GM19455 (cell line): ENCODE measurements at regions not wholly inside any gene's neighbourhood (a gene's known extent, or its start where the extent isn't known, plus 50 kb on each side); places are given as distances from the start of the nearest gene placed in this dataset.
"Not testable (repeated sequence)": the region's sequence is repeated elsewhere in the genome, so short reads cannot be mapped to it uniquely, and the experiment has no call there.

Experiments used
- ATAC-seq: cut with Tn5 transposase; IDR thresholded peaks from one replicate; pipeline ENCODE4 v1.9.1; 2021; ENCODE audit not compliant: unreplicated experiment

DNA sequence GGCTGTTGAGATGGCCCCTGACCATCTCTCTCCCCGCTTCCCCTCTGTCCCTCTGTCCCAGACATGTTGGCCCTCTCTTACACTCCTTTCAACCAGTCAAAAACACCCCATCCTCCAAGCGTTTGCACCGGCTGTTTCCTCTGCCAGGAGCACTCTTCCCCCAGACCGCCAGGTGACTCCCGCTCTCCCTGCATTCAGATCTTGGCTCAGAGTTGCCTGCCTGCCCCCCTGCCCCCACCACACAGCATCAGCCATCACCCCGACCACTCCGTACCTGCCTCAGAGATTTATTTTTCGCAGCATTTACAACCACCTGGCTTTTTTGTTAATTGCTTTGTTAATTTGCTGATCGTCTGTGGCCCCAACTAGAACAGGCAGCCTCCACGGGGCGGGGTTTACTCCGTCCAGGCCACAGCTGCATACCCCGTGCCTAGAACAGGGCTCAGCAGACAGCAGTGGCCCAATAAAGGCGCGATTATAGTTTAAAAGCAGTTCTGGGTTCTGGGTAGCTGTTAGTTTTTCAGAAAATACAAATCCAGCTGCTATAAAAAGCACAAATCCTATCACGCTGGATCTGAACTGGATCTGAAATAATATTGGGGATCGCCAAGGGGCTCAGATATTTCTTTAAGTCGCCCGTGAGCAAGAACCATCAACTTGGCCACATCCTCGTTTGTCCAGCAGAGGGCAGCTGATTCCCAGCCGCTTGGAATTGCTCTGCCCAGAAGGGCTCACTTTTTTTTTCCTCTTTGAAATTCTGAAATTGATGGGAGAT, 173.6 kb downstream of the IRF8 start:
- ATAC-seq: no peak

DNA sequence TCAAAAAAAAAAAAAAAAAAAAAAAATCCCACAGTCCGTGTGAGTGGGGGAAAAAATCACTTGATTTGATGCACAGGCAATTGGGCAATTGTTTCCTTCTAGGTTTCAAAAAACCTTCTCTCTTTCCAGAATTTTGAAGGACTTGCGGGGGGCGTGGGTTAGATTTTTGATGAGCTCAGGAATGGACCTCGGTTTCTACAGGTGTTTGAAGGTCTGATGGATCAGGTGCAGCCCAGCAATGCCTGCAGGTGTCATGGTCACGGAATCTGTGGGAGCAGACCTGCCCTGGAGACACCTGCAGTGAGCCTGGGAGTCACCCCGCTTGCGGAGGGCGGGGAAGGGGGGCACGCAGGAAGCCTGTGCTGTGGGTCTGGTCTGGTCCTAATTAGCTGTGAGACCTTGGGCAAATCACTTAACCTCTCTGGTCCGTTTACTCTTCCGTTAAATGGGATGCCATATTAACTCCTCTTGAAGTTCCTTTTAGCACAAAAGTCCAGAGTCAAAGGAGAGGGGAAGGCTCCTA, 174.2 kb downstream of the IRF8 start:
- ATAC-seq: no peak

GRCh38 chr16:86073763-86074493, 175.0 kb downstream of the IRF8 start:
- no peak for ATAC-seq

GRCh38 chr16:86074651-86075487, 175.9 kb downstream of the IRF8 start:
- ATAC-seq: no peak

GRCh38 chr16:86075488-86075785, 176.5 kb downstream of the IRF8 start:
- ATAC-seq: no peak

GRCh38 chr16:86075839-86076440, 177.0 kb downstream of the IRF8 start:
- no peak for ATAC-seq

- no peak for ATAC-seq
These were observed 177.6 kb downstream of the IRF8 start for GRCh38 chr16:86076606-86077005.

DNA sequence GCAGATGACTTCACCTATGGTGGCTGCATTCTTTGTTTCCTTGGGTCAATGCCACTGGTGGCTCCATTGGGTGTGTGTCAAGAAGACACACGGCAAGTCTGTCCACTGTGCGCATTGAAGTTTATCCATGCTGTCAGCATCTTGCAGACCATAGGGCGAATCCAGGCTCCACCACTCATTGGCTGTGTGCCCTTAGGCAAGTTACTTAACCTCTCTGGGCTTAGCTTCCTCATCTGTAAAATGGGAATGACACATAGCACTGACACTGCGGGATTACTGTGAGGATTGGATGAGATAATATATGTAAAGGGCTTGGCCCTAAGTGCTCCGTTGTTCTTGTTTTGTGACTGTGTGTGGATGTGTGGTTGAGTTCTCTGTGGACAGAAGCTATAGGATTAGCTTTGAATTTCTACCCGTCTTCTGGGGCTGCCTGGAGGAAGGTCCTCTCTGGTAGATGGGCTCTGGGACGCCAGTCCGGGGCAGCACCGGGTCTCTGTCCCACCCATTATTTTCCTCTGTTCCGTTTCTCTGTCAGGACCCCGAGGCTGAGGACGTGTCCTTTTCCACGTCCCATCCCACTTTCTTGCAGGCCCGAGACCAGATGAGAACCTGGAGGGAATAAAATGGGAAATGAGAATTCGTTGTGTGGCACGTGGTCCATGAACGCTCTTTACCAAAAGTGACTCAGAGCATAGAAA, 178.4 kb downstream of the IRF8 start:
- ATAC-seq: no peak

GRCh38 chr16:86078121-86078600, 179.2 kb downstream of the IRF8 start:
- ATAC-seq: no peak

GRCh38 chr16:86078711-86079110, 179.7 kb downstream of the IRF8 start:
- not testable (repeated sequence) for ATAC-seq

DNA sequence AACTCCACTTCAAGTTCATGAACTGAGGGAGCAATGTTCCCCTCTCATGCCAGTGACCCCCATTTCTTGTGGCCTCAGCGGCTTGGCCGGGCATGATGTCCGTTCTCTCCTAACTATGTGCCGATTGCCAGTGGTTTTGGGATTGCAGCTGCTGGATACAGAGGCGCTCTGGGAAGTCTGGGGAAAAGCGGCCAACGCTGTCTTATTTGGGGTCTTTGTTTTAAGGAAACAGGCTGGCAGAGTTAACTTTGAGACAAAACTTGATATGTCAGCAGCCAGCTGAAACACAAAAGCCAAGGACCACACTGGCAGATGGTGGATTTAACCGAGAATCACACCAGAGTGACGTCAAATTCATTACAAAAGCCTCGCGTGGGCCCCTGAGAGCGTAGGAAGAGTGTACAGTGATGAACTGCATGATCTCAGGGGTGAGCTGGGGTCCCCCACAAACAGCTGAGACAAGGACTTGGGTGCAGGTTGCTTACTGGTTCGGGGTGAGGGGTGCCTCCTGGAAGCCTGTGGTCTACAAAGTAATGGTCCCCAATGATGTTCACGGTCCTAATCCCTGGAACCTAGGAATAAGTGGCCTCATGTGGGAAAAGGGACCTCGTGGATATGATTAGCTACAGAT, 180.4 kb downstream of the IRF8 start:
- ATAC-seq: no peak

DNA sequence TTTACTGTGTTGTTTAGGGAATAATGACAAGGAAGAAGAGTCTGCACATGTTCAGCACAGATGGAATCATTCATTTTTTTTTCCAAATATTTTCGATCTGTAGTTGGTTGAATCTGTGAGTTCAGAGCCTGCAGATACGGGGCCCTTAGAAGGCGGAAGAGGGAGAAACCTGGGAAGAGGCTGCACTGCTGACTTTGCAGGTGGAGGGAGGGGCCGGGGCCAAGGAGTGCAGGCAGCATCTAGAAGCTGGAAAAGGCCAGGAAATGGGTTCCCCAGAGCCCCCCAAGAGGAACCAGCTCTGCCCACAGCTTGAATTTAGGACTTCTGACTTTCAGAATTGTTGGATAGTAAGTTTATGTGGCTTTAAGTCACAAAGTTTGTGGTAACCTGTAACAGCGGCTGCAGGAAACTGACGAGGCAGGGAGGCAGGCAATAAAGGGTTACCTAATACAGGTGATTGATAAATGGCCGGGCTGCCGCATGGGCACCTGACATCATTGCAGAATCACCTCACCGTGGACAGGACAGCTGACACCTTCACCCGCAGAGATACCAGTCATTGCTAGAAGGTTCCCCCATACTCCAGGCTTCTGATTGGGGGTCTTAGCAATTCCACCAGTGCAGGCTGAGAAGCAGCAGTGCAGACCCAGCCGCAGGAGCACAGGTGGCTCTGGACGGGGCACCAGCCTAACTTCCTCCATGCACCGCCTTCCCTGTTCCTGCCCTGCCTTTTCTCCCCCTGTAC, 181.3 kb downstream of the IRF8 start:
- no peak for ATAC-seq

DNA sequence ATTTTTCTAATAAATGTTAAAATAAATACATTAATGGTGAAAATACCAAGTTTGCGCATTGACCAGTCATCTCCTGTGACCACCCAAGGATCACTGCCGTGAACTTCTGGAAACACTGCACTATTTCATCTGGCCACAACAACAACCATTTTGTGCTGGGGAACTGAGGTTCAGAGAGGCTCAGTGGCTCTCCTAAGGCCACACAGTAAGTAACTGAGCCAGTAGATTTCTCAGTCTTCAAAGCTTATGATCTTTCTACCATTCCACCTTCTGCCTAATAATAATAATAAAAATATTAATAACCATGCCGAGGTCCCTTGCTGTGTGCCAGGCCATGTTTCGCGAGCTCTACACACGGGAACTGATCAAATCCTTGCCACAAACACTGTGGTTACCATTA, 182.0 kb downstream of the IRF8 start:
- ATAC-seq: no peak

DNA sequence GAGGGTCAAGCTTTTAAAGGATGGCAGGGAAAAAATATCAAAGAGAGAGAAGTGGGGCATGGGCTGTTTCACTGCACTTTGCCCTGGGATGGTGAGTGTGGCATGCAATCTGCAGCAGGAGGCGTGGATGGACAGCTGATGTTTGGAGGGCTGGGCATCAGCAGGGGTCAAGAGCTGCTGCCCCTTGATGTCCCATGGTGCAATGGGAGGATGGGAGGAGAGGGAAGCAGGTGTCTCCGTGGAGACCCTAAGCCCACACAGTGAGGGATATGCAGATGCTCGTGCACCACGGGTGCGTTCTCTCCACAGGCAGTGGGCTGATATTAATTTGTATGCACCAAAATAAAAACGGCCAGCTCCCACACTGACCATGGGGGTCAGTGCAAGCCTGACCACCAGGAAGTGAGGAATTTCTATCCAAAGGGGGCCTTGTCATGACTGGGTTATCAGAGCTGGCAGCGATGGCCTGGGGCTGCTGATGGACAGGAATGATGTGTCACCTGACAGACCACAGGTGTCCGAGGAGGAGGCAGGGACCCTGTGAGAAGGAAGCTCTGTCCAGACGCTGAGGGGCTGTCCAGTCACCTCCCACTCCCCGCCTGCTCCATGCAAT, 183.6 kb downstream of the IRF8 start:
- ATAC-seq: no peak

GRCh38 chr16:86083382-86084002, 184.5 kb downstream of the IRF8 start:
- ATAC-seq: no peak

- no peak for ATAC-seq
These were observed 186.2 kb downstream of the IRF8 start for GRCh38 chr16:86085161-86085611.

GRCh38 chr16:86085795-86086194, 186.8 kb downstream of the IRF8 start:
- ATAC-seq: no peak

DNA sequence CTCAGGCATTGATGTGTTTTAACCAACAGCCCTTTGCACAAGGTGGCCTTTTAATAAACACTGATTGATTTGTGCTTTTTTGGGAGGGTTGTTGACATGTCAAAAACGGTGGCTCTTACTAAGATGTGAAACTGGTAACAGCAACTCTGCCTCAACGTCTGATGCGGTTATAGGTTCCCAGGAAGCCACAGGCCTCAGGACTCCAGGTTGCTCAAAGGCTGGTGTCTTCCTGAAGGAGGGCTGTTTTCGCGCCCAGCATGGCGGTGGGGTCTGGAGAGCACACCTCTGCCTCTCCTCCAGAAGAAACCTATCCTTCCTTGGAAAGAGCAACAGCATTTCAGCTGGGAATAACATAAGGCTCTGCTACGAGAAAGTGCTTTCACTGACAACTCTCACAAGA, 187.5 kb downstream of the IRF8 start:
- no peak for ATAC-seq
